NCI-H345 treated with DMSO at 0.1 percent for 48 hours (cell line): ENCODE measurements at regions not wholly inside any gene's neighbourhood (a gene's known extent, or its start where the extent isn't known, plus 50 kb on each side); places are given as distances from the start of the nearest gene placed in this dataset.

ENCODE experiments used
- DNase-seq: peaks from one replicate; lab custom pipeline; 2025; ENCODE audit not compliant: unreplicated experiment; lab: John Stamatoyannopoulos, UW

DNA sequence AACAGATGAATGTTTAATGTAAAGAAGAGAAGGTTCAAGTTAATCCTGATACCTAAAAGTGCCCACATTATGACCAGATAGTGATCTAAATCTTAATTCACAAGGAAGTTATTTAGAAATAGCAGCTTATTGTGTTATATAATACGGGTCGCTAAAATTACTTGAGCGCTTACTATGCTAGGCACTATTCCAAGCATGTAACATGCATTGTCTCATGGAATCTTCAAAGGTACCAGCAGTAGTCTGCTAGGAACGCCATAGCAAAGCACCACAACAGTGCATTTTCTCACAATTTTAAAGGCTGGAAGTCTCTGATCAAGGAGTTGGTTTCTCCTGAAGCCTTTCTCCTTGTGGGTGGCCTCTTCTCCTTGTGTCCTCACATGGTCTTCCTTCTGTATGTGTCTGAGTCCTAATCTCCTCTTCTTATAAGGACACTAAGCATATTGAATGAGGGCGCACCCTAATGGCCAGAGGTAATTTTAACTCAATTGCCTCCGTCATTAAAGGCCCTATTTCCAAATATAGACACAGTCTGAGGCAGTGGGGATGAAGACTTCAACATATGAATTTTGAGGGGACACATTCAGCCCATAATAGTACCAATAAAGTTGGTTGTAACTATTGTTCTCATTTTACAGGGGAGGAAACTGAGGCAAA lies 118.4 kb downstream of the LRRC30 start:
- DNase-seq = no peak

DNA sequence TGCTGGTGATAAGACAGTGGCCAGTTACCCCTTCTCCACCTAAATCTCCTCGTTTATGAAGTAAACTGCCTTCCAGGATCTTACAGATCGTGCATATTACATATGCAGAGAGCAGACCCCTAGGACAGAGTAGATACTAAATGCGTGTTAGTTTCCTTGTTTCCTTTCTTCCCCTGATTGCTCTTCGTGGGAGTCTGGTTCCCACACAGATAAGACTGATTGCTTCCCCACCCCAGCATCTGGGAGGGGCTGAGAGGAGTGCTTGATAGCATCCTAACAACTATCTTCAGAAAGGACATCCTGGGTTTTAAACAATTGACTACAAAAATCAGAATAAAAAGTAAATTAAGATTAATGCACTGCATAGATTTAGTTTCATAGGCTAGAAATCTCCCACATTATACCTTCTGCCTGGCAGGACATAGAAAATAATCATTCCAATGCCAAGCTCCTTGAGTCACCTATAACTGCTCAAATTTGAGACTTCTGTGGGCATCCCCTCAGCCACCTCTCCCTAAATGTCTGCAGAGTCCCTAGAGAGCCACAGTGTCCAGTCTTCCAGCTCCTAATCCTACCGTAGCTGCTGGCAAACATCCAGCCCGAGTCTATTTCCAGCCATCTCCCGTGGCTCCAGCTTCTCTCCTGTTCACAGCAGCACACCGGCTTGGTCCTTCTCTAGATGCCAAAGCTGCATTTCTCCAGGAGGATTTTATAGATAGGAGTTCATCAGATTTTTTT lies 128.3 kb downstream of the LRRC30 start:
- no peak for DNase-seq

- DNase-seq = no peak
Observed at GRCh38 chr18:7360606-7361170, 129.8 kb downstream of the LRRC30 start.

DNA sequence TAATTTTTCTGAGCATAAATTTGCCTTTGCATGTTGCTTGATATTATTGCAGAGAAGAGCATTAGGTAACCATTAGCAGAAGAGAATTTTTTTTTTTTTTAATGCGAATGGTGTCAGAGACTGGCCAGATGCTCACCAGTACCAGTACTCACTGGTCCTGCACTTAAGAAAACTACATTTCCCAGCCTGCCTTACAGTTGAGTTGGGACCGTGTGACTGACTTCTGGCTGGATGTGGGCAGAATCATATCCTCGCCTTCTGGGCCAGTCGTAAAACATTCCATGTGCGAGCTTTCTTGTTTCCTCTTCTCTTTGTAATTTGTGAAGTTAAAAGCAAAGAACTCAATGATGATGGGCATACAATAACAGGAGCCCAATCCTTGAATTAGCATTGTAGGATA lies 132.4 kb downstream of the LRRC30 start:
- DNase-seq = no peak

- no peak for DNase-seq
Observed at GRCh38 chr18:7366597-7366996, 135.7 kb downstream of the LRRC30 start.

- DNase-seq = no peak
Observed at GRCh38 chr18:7367336-7367735, 136.4 kb downstream of the LRRC30 start.

GRCh38 chr18:7369006-7369405 lies 138.1 kb downstream of the LRRC30 start:
- no peak for DNase-seq

DNA sequence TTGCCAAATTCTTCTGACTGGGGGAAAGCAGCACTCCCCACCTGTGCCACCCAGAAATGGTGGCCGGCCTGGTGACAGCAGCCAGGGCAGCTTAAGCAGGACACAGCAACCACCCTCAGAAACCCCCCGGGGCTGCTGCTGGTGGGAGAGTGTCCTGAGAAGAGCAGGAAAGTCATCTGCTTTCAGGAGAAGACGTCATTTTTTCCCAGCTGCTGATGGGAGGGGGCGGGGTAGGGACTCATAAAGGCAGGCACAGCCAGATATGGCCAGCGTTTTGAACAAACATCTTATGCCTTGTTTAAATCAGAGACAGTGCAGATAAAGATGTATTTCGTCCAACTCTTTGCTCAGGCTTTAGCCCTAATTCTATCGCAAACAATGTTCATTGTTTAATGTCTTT lies 139.5 kb downstream of the LRRC30 start:
- DNase-seq = no peak

- no peak for DNase-seq
Observed at GRCh38 chr18:7370802-7371201, 139.9 kb downstream of the LRRC30 start.

GRCh38 chr18:7373441-7373840 lies 142.6 kb downstream of the LRRC30 start:
- DNase-seq = no peak

DNA sequence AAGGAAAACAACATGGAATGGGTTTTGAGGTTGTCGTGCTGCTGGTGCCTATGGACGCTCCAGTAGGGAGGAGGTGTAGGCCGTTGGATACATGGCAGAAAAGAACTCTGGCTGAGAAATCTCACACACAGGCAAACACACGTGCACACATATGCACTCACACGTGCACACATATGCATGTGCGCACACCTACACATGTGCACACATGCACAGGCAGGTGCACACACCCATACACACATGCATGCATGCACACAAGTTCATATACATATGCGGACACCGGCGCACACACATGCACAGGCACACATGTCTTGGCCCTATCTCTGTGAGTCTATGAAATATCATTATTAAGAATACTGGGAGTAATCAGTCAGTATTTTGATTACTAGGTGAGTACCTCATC lies 150.4 kb downstream of the LRRC30 start:
- no peak for DNase-seq

DNA sequence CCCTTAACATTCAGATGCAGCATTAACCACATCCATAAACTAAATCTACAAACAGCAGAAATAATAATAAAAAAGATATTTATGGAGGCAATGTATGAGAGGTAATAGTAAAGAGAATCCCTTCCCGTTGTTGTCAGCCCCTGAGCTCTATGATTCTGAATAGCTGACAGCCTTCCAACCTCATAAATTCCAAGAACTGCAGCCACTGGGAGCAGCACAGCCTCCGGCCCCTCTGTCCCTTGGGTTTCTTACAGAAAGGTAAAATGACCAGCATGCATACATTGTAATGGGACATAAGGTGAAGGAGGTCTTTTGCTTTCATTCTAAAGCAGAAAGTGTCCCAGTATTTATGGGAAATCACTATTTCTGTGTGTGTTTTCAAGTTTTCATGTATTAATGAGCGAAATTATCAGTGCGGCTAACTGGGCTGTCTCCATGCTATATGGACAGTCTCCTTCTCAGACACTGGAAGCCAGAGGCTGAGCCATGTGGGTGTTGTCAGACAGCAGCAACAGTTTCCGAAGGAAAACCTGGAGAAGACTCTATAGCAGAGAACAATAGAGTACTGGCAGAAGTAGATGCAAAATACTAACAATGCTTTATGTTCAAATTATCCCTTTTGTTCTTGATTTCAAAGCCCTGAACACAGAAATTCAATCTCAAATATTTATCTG lies 151.6 kb downstream of the LRRC30 start:
- no peak for DNase-seq

- no peak for DNase-seq
Observed at GRCh38 chr18:7383002-7383980, 152.4 kb downstream of the LRRC30 start.

DNA sequence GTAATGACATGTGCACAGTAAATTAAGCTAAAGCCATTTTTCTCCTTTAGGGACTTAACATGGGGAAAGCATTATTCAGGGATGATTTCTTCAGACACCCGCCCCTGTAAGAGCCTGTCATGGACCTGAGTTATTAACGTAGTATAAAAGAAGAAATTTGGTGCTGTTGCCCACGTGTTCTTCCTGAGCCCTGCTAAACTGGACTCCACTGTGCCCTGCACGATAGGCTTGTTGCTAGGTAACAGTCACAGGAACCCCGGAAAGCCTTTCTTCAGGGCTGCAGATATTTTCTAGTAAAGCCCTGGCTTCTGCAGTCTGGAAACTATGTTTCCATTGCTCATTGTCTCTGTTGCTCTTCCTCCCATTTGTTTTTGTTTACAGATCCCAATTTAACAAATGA lies 157.9 kb downstream of the LRRC30 start:
- DNase-seq = no peak

DNA sequence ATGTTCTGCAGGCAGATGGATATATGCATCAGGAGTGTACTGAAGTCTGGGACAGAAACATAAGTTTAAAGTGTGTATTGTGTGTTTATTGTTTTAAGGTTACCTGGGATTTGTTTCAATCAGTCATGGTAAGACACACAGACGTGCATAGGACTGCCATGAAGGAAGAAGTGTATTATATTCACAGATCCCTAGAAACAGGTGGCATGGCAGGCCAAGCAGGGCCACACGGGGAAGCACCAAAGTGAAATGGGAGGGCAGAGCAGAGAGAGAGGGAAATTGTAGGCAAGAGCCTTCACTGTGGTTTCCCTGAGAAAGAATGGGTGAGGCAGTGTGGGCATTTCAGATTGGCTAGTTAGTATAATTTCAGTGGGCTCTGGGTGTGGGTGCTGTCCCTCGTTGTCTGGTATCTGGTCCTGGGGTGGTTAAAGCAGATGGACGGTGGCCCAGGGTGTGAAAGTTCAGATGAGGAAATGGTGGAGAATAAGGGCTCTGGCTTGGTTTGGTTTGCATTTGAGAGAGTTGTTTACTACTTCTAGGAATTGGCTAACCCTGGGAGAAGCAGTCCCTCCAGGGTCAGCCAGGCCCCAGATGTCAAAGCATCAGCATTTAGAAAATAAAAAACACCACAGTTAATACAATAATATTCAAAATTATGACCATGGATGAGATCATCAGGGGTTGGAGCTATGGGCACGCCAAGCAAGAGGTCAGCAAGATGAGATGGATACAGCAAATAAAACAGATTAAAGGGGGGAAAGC lies 160.0 kb downstream of the LRRC30 start:
- DNase-seq = no peak

- no peak for DNase-seq
Observed at GRCh38 chr18:7393080-7393479, 162.2 kb downstream of the LRRC30 start.

GRCh38 chr18:7394050-7394659 lies 163.3 kb downstream of the LRRC30 start:
- DNase-seq = no peak

- DNase-seq = no peak
Observed at GRCh38 chr18:7395566-7395965, 164.7 kb downstream of the LRRC30 start.

GRCh38 chr18:7413906-7414305 lies 153.2 kb upstream of the PTPRM start:
- no peak for DNase-seq

- no peak for DNase-seq
Observed at GRCh38 chr18:7414459-7414858, 152.7 kb upstream of the PTPRM start.
